ENCODE measurements at regions not wholly inside any gene's neighbourhood (a gene's known extent, or its start where the extent isn't known, plus 50 kb on each side); places are given as distances from the start of the nearest gene placed in this dataset.

GRCh38 chr3:116808725-116809124, 99.1 kb downstream of the TUSC7 start:
- ChIA-PET POLR2A (no interaction called here), CTCF (no interaction called here)
- Mint-ChIP-seq H3K4me3 (no peak overlapping the region), H3K36me3 (ENCODE audit: low read depth) (no peaks in the 10 kb centered on the region), H3K27me3 (no peaks in the 10 kb centered on the region), H3K27ac (no peak overlapping the region), H3K9me3 (peaks cover 6% of the 10 kb centered on the region), H3K4me1 (ENCODE audit: low read depth) (no peaks in the 10 kb centered on the region)
- Histone ChIP-seq H3K27me3 (ENCODE audit: control insufficient read depth in 1 of 2, insufficient read depth in 2 of 2, low read length in 2 of 2) (no peaks in the 10 kb centered on the region), H3K27ac (ENCODE audit: low read depth in 1 of 2, low read length in 2 of 2) (no peak overlapping the region), H3K9me3 (ENCODE audit: control insufficient read depth in 1 of 2, insufficient read depth in 1 of 2, low read length in 2 of 2) (peaks cover 0 to 3% of the 10 kb centered on the region in 2 experiments), H3K4me1 (ENCODE audit: insufficient read depth, low read length) (no peaks in the 10 kb centered on the region), H3K4me3 (ENCODE audit: low read length) (no peak overlapping the region), H3K36me3 (ENCODE audit: insufficient read depth, low read length) (no peaks in the 10 kb centered on the region)
- TF ChIP-seq, protein P1, sequence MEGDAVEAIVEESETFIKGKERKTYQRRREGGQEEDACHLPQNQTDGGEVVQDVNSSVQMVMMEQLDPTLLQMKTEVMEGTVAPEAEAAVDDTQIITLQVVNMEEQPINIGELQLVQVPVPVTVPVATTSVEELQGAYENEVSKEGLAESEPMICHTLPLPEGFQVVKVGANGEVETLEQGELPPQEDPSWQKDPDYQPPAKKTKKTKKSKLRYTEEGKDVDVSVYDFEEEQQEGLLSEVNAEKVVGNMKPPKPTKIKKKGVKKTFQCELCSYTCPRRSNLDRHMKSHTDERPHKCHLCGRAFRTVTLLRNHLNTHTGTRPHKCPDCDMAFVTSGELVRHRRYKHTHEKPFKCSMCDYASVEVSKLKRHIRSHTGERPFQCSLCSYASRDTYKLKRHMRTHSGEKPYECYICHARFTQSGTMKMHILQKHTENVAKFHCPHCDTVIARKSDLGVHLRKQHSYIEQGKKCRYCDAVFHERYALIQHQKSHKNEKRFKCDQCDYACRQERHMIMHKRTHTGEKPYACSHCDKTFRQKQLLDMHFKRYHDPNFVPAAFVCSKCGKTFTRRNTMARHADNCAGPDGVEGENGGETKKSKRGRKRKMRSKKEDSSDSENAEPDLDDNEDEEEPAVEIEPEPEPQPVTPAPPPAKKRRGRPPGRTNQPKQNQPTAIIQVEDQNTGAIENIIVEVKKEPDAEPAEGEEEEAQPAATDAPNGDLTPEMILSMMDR (IDR thresholded peaks at IDR 0.05): no peak
- peak in 2 of 14 experiments; percentile 3 to 6 for DNase-seq
- no peak for ATAC-seq (ENCODE audit: poor library complexity)
- intact Hi-C loops (cut with DNase I, micrococcal nuclease): no loop called here

- intact Hi-C loops (cut with DNase I, micrococcal nuclease): no loop called here
- Histone ChIP-seq H3K4me3 (ENCODE audit: low read length) (no peak overlapping the region), H3K27me3 (ENCODE audit: control insufficient read depth in 1 of 2, insufficient read depth in 2 of 2, low read length in 2 of 2) (no peaks in the 10 kb centered on the region), H3K27ac (ENCODE audit: low read depth in 1 of 2, low read length in 2 of 2) (no peak overlapping the region), H3K36me3 (ENCODE audit: insufficient read depth, low read length) (no peaks in the 10 kb centered on the region), H3K9me3 (ENCODE audit: control insufficient read depth in 1 of 2, insufficient read depth in 1 of 2, low read length in 2 of 2) (no peaks in the 10 kb centered on the region), H3K4me1 (ENCODE audit: insufficient read depth, low read length) (no peaks in the 10 kb centered on the region)
- Mint-ChIP-seq H3K9me3 (peaks cover 6% of the 10 kb centered on the region), H3K27me3 (no peaks in the 10 kb centered on the region), H3K4me3 (no peak overlapping the region), H3K4me1 (ENCODE audit: low read depth) (no peaks in the 10 kb centered on the region), H3K27ac (no peak overlapping the region), H3K36me3 (ENCODE audit: low read depth) (no peaks in the 10 kb centered on the region)
- CTCF ChIA-PET: no interaction called here
- TF ChIP-seq, protein P1 (IDR thresholded peaks at IDR 0.05): no peak
- DNase-seq: peak in 1 of 14 experiments; percentile 0
- no peak for ATAC-seq (ENCODE audit: poor library complexity)
- POLR2A ChIA-PET: no interaction called here
Measured at GRCh38 chr3:116809208-116809607, 99.6 kb downstream of the TUSC7 start.

- intact Hi-C loops (cut with DNase I, micrococcal nuclease): no loop called here
- no peak for DNase-seq
- Mint-ChIP-seq H3K4me3 (no peak overlapping the region), H3K9me3 (peaks cover 5% of the 10 kb centered on the region), H3K27ac (no peak overlapping the region), H3K36me3 (ENCODE audit: low read depth) (no peaks in the 10 kb centered on the region), H3K27me3 (no peaks in the 10 kb centered on the region), H3K4me1 (ENCODE audit: low read depth) (no peaks in the 10 kb centered on the region)
- CTCF ChIA-PET: no interaction called here
- ATAC-seq (ENCODE audit: poor library complexity): no peak
- POLR2A ChIA-PET: no interaction called here
- Histone ChIP-seq H3K27me3 (ENCODE audit: control insufficient read depth in 1 of 2, insufficient read depth in 2 of 2, low read length in 2 of 2) (no peaks in the 10 kb centered on the region), H3K4me3 (ENCODE audit: low read length) (no peak overlapping the region), H3K9me3 (ENCODE audit: control insufficient read depth in 1 of 2, insufficient read depth in 1 of 2, low read length in 2 of 2) (no peaks in the 10 kb centered on the region), H3K36me3 (ENCODE audit: insufficient read depth, low read length) (no peaks in the 10 kb centered on the region), H3K27ac (ENCODE audit: low read depth in 1 of 2, low read length in 2 of 2) (no peak overlapping the region), H3K4me1 (ENCODE audit: insufficient read depth, low read length) (no peaks in the 10 kb centered on the region)
- TF ChIP-seq, protein P1 (IDR thresholded peaks at IDR 0.05): no peak
Measured at GRCh38 chr3:116811754-116812153, 102.2 kb downstream of the TUSC7 start.

All from CD4-positive, alpha-beta T cell (primary cell).